H9 (cell line): ENCODE measurements at regions not wholly inside any gene's neighbourhood (a gene's known extent, or its start where the extent isn't known, plus 50 kb on each side); places are given as distances from the start of the nearest gene placed in this dataset.

Experiments used
- DNase-seq: peaks from one replicate; pipeline ENCODE4 v3.0.0-alpha.2; 2017
- H2AFZ ChIP-seq: one replicate; pipeline ENCODE4 v1.6.1; 2013; ENCODE audit warnings: mild to moderate bottlenecking, low read length, control low read depth, moderate library complexity
- H2AK5ac ChIP-seq: 2 replicates; pipeline ENCODE4 v1.6.1; 2013; ENCODE audit warnings: low read length, control low read depth, mixed read lengths; ENCODE audit not compliant: insufficient read length
- H2BK120ac ChIP-seq: one replicate; pipeline ENCODE4 v1.6.1; 2013; ENCODE audit warnings: low read depth, mild to moderate bottlenecking, low read length, control low read depth, inconsistent platforms; ENCODE audit not compliant: poor library complexity, severe bottlenecking
- H2BK12ac ChIP-seq: 2 replicates; pipeline ENCODE4 v1.6.1; 2013; ENCODE audit warnings: low read length, control low read depth, mixed read lengths, low read depth; ENCODE audit not compliant: insufficient read length
- H2BK15ac ChIP-seq: 2 replicates; pipeline ENCODE4 v1.6.1; 2013; ENCODE audit warnings: low read depth, low read length, control low read depth
- H2BK20ac ChIP-seq: one replicate; pipeline ENCODE4 v1.6.1; 2013; ENCODE audit warnings: low read depth, mild to moderate bottlenecking, low read length, control low read depth, inconsistent platforms; ENCODE audit not compliant: poor library complexity, severe bottlenecking
- H2BK5ac ChIP-seq: 2 replicates; pipeline ENCODE4 v1.6.1; 2013; ENCODE audit warnings: low read length, control low read depth, mixed read lengths; ENCODE audit not compliant: insufficient read length
- H3K14ac ChIP-seq: 2 replicates; pipeline ENCODE4 v1.6.1; 2013; ENCODE audit warnings: low read length, control low read depth; ENCODE audit not compliant: insufficient read depth
- H3K18ac ChIP-seq: 2 replicates; pipeline ENCODE4 v1.6.1; 2013; ENCODE audit warnings: low read depth, mild to moderate bottlenecking, mixed read lengths, low read length, control low read depth; ENCODE audit not compliant: insufficient read length
- H3K23ac ChIP-seq: 2 replicates; pipeline ENCODE4 v1.6.1; 2013; ENCODE audit warnings: low read length, control low read depth, mixed read lengths, low read depth; ENCODE audit not compliant: insufficient read length
- H3K23me2 ChIP-seq: 2 replicates; pipeline ENCODE4 v1.6.1; 2013; ENCODE audit warnings: low read depth, mild to moderate bottlenecking, mixed read lengths, low read length, control low read depth; ENCODE audit not compliant: insufficient read length, poor library complexity, severe bottlenecking
- H3K27ac ChIP-seq: 2 replicates; pipeline ENCODE4 v1.5.1; 2013; ENCODE audit warnings: low read length, control low read depth, mixed read lengths, low read depth; ENCODE audit not compliant: insufficient read length
- H3K27me3 ChIP-seq: 2 replicates; pipeline ENCODE4 v1.6.1; 2013; ENCODE audit warnings: low read length, control low read depth, inconsistent platforms; ENCODE audit not compliant: insufficient read depth
- H3K4ac ChIP-seq: 2 replicates; pipeline ENCODE4 v1.6.1; 2013; ENCODE audit warnings: low read depth, mild to moderate bottlenecking, control low read depth, inconsistent platforms, low read length, moderate library complexity
- H3K4me1 ChIP-seq: 2 replicates; pipeline ENCODE4 v1.6.1; 2013; ENCODE audit warnings: low read length, control low read depth, inconsistent platforms; ENCODE audit not compliant: insufficient read depth
- H3K4me2 ChIP-seq: 2 replicates; pipeline ENCODE4 v1.6.1; 2013; ENCODE audit warnings: low read length, control low read depth, mixed read lengths; ENCODE audit not compliant: insufficient read length, insufficient read depth
- H3K56ac ChIP-seq: 2 replicates; pipeline ENCODE4 v1.6.1; 2013; ENCODE audit warnings: low read depth, mild to moderate bottlenecking, mixed read lengths, low read length, control low read depth; ENCODE audit not compliant: insufficient read length
- H3K79me1 ChIP-seq: 2 replicates; pipeline ENCODE4 v1.6.1; 2013; ENCODE audit warnings: low read depth, mild to moderate bottlenecking, moderate library complexity, low read length, control low read depth, inconsistent platforms; ENCODE audit not compliant: insufficient read depth, poor library complexity, severe bottlenecking
- H3K79me2 ChIP-seq: 2 replicates; pipeline ENCODE4 v1.6.1; 2013; ENCODE audit warnings: low read length, control low read depth, inconsistent platforms; ENCODE audit not compliant: insufficient read depth
- H3K9ac ChIP-seq: 2 replicates; pipeline ENCODE4 v1.6.1; 2013; ENCODE audit warnings: low read length, control low read depth, mixed read lengths; ENCODE audit not compliant: insufficient read length; ENCODE audit errors: extremely low read depth
- H3K9me3 ChIP-seq: one replicate; pipeline ENCODE4 v1.6.1; 2013; ENCODE audit warnings: low read depth, low read length, inconsistent platforms; ENCODE audit not compliant: control insufficient read depth
- H3T11ph ChIP-seq: one replicate; pipeline ENCODE4 v1.6.1; 2013; ENCODE audit warnings: mild to moderate bottlenecking, low read length, control low read depth, inconsistent platforms
- H4K20me1 ChIP-seq: one replicate; pipeline ENCODE4 v1.6.1; 2013; ENCODE audit not compliant: control insufficient read depth, insufficient read length, insufficient read depth
- H4K5ac ChIP-seq: 2 replicates; pipeline ENCODE4 v1.6.1; 2013; ENCODE audit warnings: low read depth, mild to moderate bottlenecking, mixed read lengths, low read length, control low read depth; ENCODE audit not compliant: insufficient read length
- H4K8ac ChIP-seq: replicated peaks from 2 replicates; pipeline ENCODE4 v1.6.1; 2013; ENCODE audit warnings: low read length, control low read depth, mixed read lengths, low read depth; ENCODE audit not compliant: insufficient read length
- H4K91ac ChIP-seq: 2 replicates; pipeline ENCODE4 v1.6.1; 2013; ENCODE audit warnings: low read depth, mild to moderate bottlenecking, moderate library complexity, mixed read lengths, low read length, control low read depth; ENCODE audit not compliant: insufficient read length
- H3K27ac Mint-ChIP-seq, 3 experiments: 2 replicates in 2 of 3; 3 replicates in 1 of 3; pipeline ENCODE4 v1.8.0; 2020 to 2021; ENCODE audit warnings: mixed read lengths in 3 of 3, mild to moderate bottlenecking in 1 of 3, moderate library complexity in 1 of 3
- H3K27me3 Mint-ChIP-seq: 2 replicates; pipeline ENCODE4 v1.8.0; 2021; ENCODE audit warnings: low read depth, mild to moderate bottlenecking, moderate library complexity, mixed read lengths
- H3K36me3 Mint-ChIP-seq, 3 experiments: 2 replicates in 2 of 3; 3 replicates in 1 of 3; pipeline ENCODE4 v1.8.0; 2020 to 2021; ENCODE audit warnings: low read depth in 3 of 3, mixed read lengths in 3 of 3; ENCODE audit not compliant: insufficient read depth in 1 of 3
- H3K4me1 Mint-ChIP-seq, 2 experiments: 2 replicates each; pipeline ENCODE4 v1.8.0; 2020; ENCODE audit warnings: mixed read lengths in 2 of 2
- H3K4me3 Mint-ChIP-seq, 2 experiments: 2 replicates in 1 of 2; 3 replicates in 1 of 2; pipeline ENCODE4 v1.8.0; 2020 to 2021; ENCODE audit warnings: mild to moderate bottlenecking in 2 of 2, mixed read lengths in 2 of 2, moderate library complexity in 1 of 2
- H3K9me3 Mint-ChIP-seq, 2 experiments: 2 replicates in 1 of 2; 3 replicates in 1 of 2; pipeline ENCODE4 v1.8.0; 2020; ENCODE audit warnings: mild to moderate bottlenecking in 2 of 2, mixed read lengths in 2 of 2, moderate library complexity in 1 of 2
- WGBS: extraction: QIAGEN DNeasy Blood & Tissue Kit; methylation state at CpG from one replicate; pipeline ENCODE4 v1.1.7; 2013; ENCODE audit warnings: missing lambda C conversion rate, low lambda C conversion rate, mixed read lengths; ENCODE audit not compliant: insufficient read length; ENCODE audit errors: extremely low coverage; 5-methylcytosine and 5-hydroxymethylcytosine counted together
- TF ChIP-seq, protein P1 (sequence below): fragments of 200-600 bp; sonication (generic); conservative IDR thresholded peaks from 3 replicates; pipeline ENCODE4 v1.8.0; 2021; ENCODE audit warnings: antibody characterized with exemption, mild to moderate bottlenecking

GRCh38 chr4:114192854-114193253, 213.4 kb upstream of the ARSJ start:
- no peak overlapping the region for H4K8ac ChIP-seq
- no peaks in the 10 kb centered on the region for H4K20me1 ChIP-seq
- H3K23ac ChIP-seq: no peak overlapping the region
- H3K14ac ChIP-seq: no peak overlapping the region
- no peak overlapping the region for H3K27ac ChIP-seq
- no peaks in the 10 kb centered on the region for H3K9me3 ChIP-seq
- H2BK15ac ChIP-seq: no peak overlapping the region
- Mint-ChIP-seq H3K27me3 (no peaks in the 10 kb centered on the region), H3K9me3 (no peaks in the 10 kb centered on the region; a peak in 1 of 5 replicates), H3K4me3 (no peak overlapping the region), H3K36me3 (no peaks in the 10 kb centered on the region; a peak in 1 of 7 replicates), H3K4me1 (peaks cover 5 to 8% of the 10 kb centered on the region in 2 experiments), H3K27ac (peak overlapping the region in 1 of 3 experiments; percentile 94; a peak in 2 of 7 replicates)
- no peak overlapping the region for H4K91ac ChIP-seq
- H3K9ac ChIP-seq: no peak overlapping the region
- H3K4me2 ChIP-seq: no peak overlapping the region
- H3K4me1 ChIP-seq: no peaks in the 10 kb centered on the region
- no peak overlapping the region for H3K56ac ChIP-seq
- H2BK20ac ChIP-seq: no peak overlapping the region
- no peak overlapping the region for H3K18ac ChIP-seq
- H2BK120ac ChIP-seq: no peak overlapping the region
- H4K5ac ChIP-seq: no peak overlapping the region
- no peaks in the 10 kb centered on the region for H3K79me1 ChIP-seq
- TF ChIP-seq, protein P1, sequence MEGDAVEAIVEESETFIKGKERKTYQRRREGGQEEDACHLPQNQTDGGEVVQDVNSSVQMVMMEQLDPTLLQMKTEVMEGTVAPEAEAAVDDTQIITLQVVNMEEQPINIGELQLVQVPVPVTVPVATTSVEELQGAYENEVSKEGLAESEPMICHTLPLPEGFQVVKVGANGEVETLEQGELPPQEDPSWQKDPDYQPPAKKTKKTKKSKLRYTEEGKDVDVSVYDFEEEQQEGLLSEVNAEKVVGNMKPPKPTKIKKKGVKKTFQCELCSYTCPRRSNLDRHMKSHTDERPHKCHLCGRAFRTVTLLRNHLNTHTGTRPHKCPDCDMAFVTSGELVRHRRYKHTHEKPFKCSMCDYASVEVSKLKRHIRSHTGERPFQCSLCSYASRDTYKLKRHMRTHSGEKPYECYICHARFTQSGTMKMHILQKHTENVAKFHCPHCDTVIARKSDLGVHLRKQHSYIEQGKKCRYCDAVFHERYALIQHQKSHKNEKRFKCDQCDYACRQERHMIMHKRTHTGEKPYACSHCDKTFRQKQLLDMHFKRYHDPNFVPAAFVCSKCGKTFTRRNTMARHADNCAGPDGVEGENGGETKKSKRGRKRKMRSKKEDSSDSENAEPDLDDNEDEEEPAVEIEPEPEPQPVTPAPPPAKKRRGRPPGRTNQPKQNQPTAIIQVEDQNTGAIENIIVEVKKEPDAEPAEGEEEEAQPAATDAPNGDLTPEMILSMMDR: no peak
- H3K79me2 ChIP-seq: no peaks in the 10 kb centered on the region
- no peak overlapping the region for H2BK5ac ChIP-seq
- no peak overlapping the region for H2AFZ ChIP-seq
- H2AK5ac ChIP-seq: no peak overlapping the region
- no peaks in the 10 kb centered on the region for H3K23me2 ChIP-seq
- no peak for DNase-seq
- H3K4ac ChIP-seq: no peak overlapping the region
- no peak overlapping the region for H2BK12ac ChIP-seq
- WGBS: no CpG with 5 or more reads among the region's 2 CpGs
- H3T11ph ChIP-seq: no peak overlapping the region
- no peaks in the 10 kb centered on the region for H3K27me3 ChIP-seq
